H1 (cell line): ENCODE measurements at regions not wholly inside any gene's neighbourhood (a gene's known extent, or its start where the extent isn't known, plus 50 kb on each side); places are given as distances from the start of the nearest gene placed in this dataset.

ENCODE experiments used
- CTCF ChIP-seq, 3 experiments: IDR thresholded peaks; 1 replicate in 2 of 3; 2 replicates in 1 of 3; pipeline versions ENCODE4 v1.5.1 to v1.6.1; 2011; ENCODE audit warnings: low read length in 3 of 3, mild to moderate bottlenecking in 3 of 3, inconsistent platforms in 2 of 3, low read depth in 1 of 3, moderate library complexity in 1 of 3; ENCODE audit not compliant: insufficient read depth in 1 of 3; ENCODE audit errors: control extremely low read depth in 1 of 3
- EZH2 ChIP-seq: fragments of 200-600 bp; sonication (generic); IDR thresholded peaks from 2 replicates; pipeline ENCODE4 v1.7.1; 2012; ENCODE audit warnings: low read depth, mild to moderate bottlenecking, moderate library complexity, low read length, inconsistent platforms; ENCODE audit not compliant: severe bottlenecking

GRCh38 chr1:104592926-104593325, 843.2 kb downstream of the AMY1C start:
- TF ChIP-seq CTCF (IDR thresholded peaks at IDR 0.05; ENCODE audit: control extremely low read depth in 1 of 3, insufficient read depth in 1 of 3, low read depth in 1 of 3, low read length in 3 of 3) (no peak), EZH2 (no peak)
